Smooth muscle cell (in vitro differentiated cells): ENCODE measurements at regions not wholly inside any gene's neighbourhood (a gene's known extent, or its start where the extent isn't known, plus 50 kb on each side); places are given as distances from the start of the nearest gene placed in this dataset.
"Not testable (repeated sequence)": the region's sequence is repeated elsewhere in the genome, so short reads cannot be mapped to it uniquely, and the experiment has no call there.

Experiments
- DNase-seq: peaks from one replicate; lab custom pipeline; 2025; ENCODE audit not compliant: unreplicated experiment; lab: John Stamatoyannopoulos, UW
- H2AFZ ChIP-seq: fragments of 200-600 bp; sonication (generic); 2 replicates; pipeline ENCODE4 v1.6.0; 2016; ENCODE audit warnings: antibody characterized with exemption, low read depth, mild to moderate bottlenecking
- H3F3A ChIP-seq: fragments of 200-600 bp; sonication (generic); 2 replicates; pipeline ENCODE4 v1.6.0; 2017; ENCODE audit warnings: antibody characterized with exemption, low read depth
- H3K27ac ChIP-seq: fragments of 200-600 bp; sonication (generic); 2 replicates; pipeline ENCODE4 v1.5.1; 2016; ENCODE audit warnings: low read depth, mild to moderate bottlenecking
- H3K27me3 ChIP-seq: fragments of 200-600 bp; sonication (generic); 2 replicates; pipeline ENCODE4 v1.6.1; 2016; ENCODE audit warnings: low read depth, mild to moderate bottlenecking
- H3K36me3 ChIP-seq: fragments of 200-600 bp; sonication (generic); 2 replicates; pipeline ENCODE4 v1.5.1; 2016; ENCODE audit warnings: low read depth
- H3K4me1 ChIP-seq: fragments of 200-600 bp; sonication (generic); 2 replicates; pipeline ENCODE4 v1.5.1; 2016; ENCODE audit warnings: low read depth
- H3K4me2 ChIP-seq: fragments of 200-600 bp; sonication (generic); 2 replicates; pipeline ENCODE4 v1.6.0; 2016; ENCODE audit warnings: mild to moderate bottlenecking
- H3K4me3 ChIP-seq: fragments of 200-600 bp; sonication (generic); 2 replicates; pipeline ENCODE4 v1.5.1; 2016; ENCODE audit warnings: mild to moderate bottlenecking
- H3K79me2 ChIP-seq: fragments of 200-600 bp; sonication (generic); 2 replicates; pipeline ENCODE4 v1.6.0; 2016; ENCODE audit warnings: low read depth, mild to moderate bottlenecking
- H3K9ac ChIP-seq: fragments of 200-600 bp; sonication (generic); 2 replicates; pipeline ENCODE4 v1.6.0; 2016; ENCODE audit warnings: low read depth
- H3K9me3 ChIP-seq: fragments of 200-600 bp; sonication (generic); replicated peaks from 2 replicates; pipeline ENCODE4 v1.5.1; 2016; ENCODE audit warnings: low read depth
- H4K20me1 ChIP-seq: fragments of 200-600 bp; sonication (generic); 2 replicates; pipeline ENCODE4 v1.6.0; 2016; ENCODE audit warnings: low read depth
- WGBS: methylation state at CpG from one replicate; pipeline ENCODE4 v1.1.7; 2016; ENCODE audit warnings: low lambda C conversion rate; 5-methylcytosine and 5-hydroxymethylcytosine counted together
- TF ChIP-seq, protein P1 (sequence below): fragments of 200-600 bp; sonication (generic); IDR thresholded peaks from 2 replicates; pipeline ENCODE4 v1.5.1; 2017; ENCODE audit warnings: borderline replicate concordance, mild to moderate bottlenecking, antibody characterized with exemption; ENCODE audit not compliant: insufficient read depth, poor library complexity, severe bottlenecking

DNA sequence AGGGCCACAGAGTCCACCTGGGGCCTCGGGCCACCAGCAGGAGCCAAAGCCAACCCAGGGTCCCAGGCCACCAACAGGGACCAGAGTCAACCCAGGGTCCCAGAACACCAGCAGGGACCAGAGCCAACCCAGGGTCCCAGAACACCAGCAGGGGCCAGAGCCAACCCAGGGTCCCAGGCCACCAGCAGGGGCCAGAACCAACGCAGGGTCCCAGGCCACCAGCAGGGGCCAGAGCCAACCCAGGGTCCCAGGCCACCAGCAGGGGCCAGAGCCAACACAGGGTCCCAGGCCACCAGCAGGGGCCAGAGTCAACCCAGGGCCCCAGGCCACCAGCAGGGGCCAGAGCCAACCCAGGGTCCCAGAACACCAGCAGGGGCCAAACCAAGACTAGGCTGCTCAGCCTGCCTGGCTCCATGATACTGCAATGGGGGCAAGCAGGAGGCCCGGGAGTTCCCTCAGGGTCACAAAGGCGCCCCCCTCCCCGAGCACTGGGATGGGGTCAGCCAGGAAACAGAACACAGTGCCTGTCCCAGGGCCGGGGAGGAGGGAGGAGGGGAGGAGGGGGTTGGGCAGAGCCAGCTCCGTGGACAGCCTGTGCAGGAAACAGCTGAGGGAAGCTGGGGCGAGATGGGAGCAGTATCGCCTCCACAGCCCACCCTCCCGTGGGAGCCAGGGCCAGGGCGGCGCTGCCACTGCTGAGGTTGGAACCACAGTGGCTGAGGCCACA lies 62.0 kb upstream of the PRR5 start:
- no peaks in the 10 kb centered on the region for H3K27me3 ChIP-seq
- no peak overlapping the region for H3K4me2 ChIP-seq
- 70% methylated on average over 11 of the region's 12 CpGs for WGBS
- H2AFZ ChIP-seq = no peak overlapping the region
- H3K4me3 ChIP-seq = no peak overlapping the region
- peaks cover 4% of the 10 kb centered on the region for H3K4me1 ChIP-seq
- peak overlapping the region; percentile 88 for H3K27ac ChIP-seq
- no peaks in the 10 kb centered on the region for H3K79me2 ChIP-seq
- H3F3A ChIP-seq = no peaks in the 10 kb centered on the region
- TF ChIP-seq, protein P1, sequence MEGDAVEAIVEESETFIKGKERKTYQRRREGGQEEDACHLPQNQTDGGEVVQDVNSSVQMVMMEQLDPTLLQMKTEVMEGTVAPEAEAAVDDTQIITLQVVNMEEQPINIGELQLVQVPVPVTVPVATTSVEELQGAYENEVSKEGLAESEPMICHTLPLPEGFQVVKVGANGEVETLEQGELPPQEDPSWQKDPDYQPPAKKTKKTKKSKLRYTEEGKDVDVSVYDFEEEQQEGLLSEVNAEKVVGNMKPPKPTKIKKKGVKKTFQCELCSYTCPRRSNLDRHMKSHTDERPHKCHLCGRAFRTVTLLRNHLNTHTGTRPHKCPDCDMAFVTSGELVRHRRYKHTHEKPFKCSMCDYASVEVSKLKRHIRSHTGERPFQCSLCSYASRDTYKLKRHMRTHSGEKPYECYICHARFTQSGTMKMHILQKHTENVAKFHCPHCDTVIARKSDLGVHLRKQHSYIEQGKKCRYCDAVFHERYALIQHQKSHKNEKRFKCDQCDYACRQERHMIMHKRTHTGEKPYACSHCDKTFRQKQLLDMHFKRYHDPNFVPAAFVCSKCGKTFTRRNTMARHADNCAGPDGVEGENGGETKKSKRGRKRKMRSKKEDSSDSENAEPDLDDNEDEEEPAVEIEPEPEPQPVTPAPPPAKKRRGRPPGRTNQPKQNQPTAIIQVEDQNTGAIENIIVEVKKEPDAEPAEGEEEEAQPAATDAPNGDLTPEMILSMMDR = no peak
- no peaks in the 10 kb centered on the region for H4K20me1 ChIP-seq
- no peaks in the 10 kb centered on the region for H3K9me3 ChIP-seq
- peak overlapping the region; percentile 45 for H3K9ac ChIP-seq
- no peak for DNase-seq
- H3K36me3 ChIP-seq = no peaks in the 10 kb centered on the region

DNA sequence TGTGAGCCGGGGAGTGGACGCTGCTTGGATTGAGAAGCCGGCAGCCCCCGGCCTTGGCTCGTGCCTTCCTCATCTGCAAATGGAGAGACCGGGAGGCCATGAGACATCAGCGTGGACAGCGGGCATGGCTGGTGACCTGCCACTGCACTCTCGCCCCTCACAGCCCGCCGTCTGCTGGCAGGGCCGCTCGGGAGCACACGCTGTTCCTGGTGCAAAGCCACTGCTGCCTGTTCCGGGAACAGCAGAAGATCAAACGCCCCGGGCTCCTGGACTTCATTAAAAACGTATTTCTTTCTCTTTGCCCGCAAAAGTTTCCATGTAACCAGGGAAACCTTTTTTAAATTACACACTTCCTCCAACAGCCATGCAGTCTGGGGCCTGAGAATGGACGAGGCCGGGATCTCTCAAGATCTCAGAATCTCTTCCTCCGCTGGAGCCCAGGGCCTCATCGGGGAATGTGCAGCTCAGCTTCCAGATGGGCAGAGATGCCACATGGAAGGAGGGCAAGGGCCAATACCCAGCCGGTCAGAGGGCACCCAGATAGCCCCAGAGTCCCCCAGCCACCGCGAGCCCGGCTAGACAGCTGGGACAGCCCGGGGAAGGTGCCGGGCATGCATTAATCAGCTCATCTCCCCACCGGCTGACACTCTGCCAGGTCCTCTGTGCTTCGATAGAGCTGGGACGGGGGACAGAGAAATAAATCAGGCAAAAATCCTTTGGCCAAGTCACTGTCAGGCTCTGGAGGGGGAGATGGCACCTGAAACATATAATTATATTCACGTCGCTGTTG lies 62.8 kb upstream of the PRR5 start:
- Histone ChIP-seq H3K27me3 (no peaks in the 10 kb centered on the region), H3K4me3 (no peak overlapping the region), H3K4me1 (peaks cover 4% of the 10 kb centered on the region), H3F3A (no peaks in the 10 kb centered on the region), H2AFZ (peak overlapping the region; percentile 59), H3K36me3 (no peaks in the 10 kb centered on the region), H4K20me1 (no peaks in the 10 kb centered on the region), H3K9ac (peak overlapping the region; percentile 48), H3K4me2 (peak overlapping the region; percentile 50), H3K27ac (peak overlapping the region; percentile 88), H3K79me2 (no peaks in the 10 kb centered on the region), H3K9me3 (no peaks in the 10 kb centered on the region)
- TF ChIP-seq, protein P1 = no peak
- no peak for DNase-seq
- 58% methylated on average over 34 of the region's 34 CpGs for WGBS

DNA sequence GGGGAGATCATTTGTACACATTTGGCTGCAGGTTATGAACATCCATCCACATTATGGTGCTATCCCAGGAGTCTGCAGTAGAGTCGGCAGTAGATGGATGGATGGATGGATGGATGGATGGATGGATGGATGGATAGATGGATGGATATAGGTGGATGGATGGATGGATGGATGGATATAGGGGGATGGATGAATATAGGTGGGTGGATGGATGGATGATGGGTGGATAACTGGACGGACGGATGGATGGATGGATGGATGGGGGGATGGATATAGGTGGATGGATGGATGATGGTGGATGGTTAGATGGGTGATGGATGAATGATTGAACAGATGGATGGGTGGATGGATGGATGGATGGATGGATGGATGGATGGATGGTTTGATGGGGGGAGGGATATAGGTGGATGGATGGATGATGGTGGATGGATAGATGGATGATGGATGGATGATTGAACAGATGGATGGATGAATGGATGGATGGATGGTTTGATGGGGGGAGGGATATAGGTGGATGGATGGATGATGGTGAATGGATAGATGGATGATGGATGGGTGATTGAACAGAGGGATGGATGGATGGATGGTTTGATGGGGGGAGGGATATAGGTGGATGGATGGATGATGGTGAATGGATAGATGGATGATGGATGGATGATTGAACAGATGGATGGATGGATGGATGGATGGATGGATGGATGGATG lies 65.3 kb upstream of the PRR5 start:
- not testable (repeated sequence) for DNase-seq, H3K9me3 ChIP-seq, H3K4me3 ChIP-seq, H3K79me2 ChIP-seq, H2AFZ ChIP-seq, H3K27me3 ChIP-seq, H3K4me2 ChIP-seq, H3K4me1 ChIP-seq, H3K27ac ChIP-seq, H3K9ac ChIP-seq, H4K20me1 ChIP-seq, H3F3A ChIP-seq, H3K36me3 ChIP-seq
- 85% methylated on average over 3 of the region's 3 CpGs for WGBS

DNA sequence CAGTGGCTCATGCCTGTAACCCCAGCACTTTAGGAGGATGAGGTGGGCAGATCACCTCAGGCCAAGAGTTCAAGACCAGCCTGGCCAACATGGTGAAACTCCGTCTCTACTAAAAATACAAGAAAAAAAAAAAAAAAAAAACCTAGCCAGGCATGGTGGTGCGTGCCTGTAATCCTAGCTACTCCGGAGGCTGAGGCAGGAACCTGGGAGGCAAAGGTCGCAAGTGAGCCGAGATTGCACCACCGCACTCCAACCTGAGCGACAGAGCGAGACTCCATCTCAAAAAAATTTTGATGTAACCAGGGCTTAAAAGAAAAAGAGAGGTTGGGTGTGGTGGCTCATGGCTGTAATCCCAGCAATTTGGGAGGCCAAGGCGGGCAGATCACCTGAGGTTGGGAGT lies 66.4 kb upstream of the PRR5 start:
- H3K36me3 ChIP-seq, H3K79me2 ChIP-seq, H3K27me3 ChIP-seq, H3K9me3 ChIP-seq, H3K4me2 ChIP-seq, H3K9ac ChIP-seq, H4K20me1 ChIP-seq, H3K27ac ChIP-seq, H3K4me3 ChIP-seq, H2AFZ ChIP-seq, H3K4me1 ChIP-seq, H3F3A ChIP-seq, DNase-seq: not testable (repeated sequence)
- WGBS = 93% methylated on average over 9 of the region's 9 CpGs
